NB4 (cell line): ENCODE measurements at regions not wholly inside any gene's neighbourhood (a gene's known extent, or its start where the extent isn't known, plus 50 kb on each side); places are given as distances from the start of the nearest gene placed in this dataset.

Source experiments
- DNase-seq: peaks from one replicate; pipeline ENCODE4 v3.0.0; 2010; ENCODE audit warnings: low read depth
- H3K4me3 ChIP-seq: one replicate; pipeline ENCODE4 v1.5.1; 2011; ENCODE audit warnings: mild to moderate bottlenecking, low read depth, low read length, moderate library complexity
- CTCF ChIP-seq: IDR thresholded peaks from one replicate; pipeline ENCODE4 v1.5.1; 2012; ENCODE audit warnings: low read depth, low read length
- MAX ChIP-seq: IDR thresholded peaks from 2 replicates; pipeline ENCODE4 v1.6.1; 2011; ENCODE audit warnings: low read depth, low read length
- MYC ChIP-seq: IDR thresholded peaks from 2 replicates; pipeline ENCODE4 v1.6.1; 2011; ENCODE audit warnings: low read depth, low read length
- POLR2A ChIP-seq: IDR thresholded peaks from 2 replicates; pipeline ENCODE4 v1.6.1; 2011; ENCODE audit warnings: mild to moderate bottlenecking; ENCODE audit not compliant: insufficient read length; ENCODE audit errors: extremely low read depth

- no peak overlapping the region for H3K4me3 ChIP-seq
- DNase-seq, result no peak
- TF ChIP-seq MYC (no peak), CTCF (peak; percentile 14)
Observed at GRCh38 chr1:195608883-195609282, 999.4 kb downstream of the KCNT2 start.

- DNase-seq, result no peak
- H3K4me3 ChIP-seq, result no peak overlapping the region
- no peak for TF ChIP-seq POLR2A
- TF ChIP-seq MAX, result no peak
- no peak for TF ChIP-seq MYC
- no peak for TF ChIP-seq CTCF
Observed at GRCh38 chr1:195606483-195606882, 1001.8 kb downstream of the KCNT2 start.

GRCh38 chr1:195604287-195604686, 1004.0 kb downstream of the KCNT2 start:
- DNase-seq, result no peak

GRCh38 chr1:195597891-195598290, 1010.3 kb downstream of the KCNT2 start:
- DNase-seq, result no peak
- TF ChIP-seq CTCF (no peak), MYC (no peak), POLR2A (no peak), MAX (no peak)
- no peak overlapping the region for H3K4me3 ChIP-seq

More at GRCh38 chr1:195604287-195604686, 1004.0 kb downstream of the KCNT2 start:
- no peak for TF ChIP-seq MAX
- H3K4me3 ChIP-seq, result no peak overlapping the region

- no peak overlapping the region for H3K4me3 ChIP-seq
- no peak for TF ChIP-seq POLR2A
- TF ChIP-seq MYC, result no peak
- no peak for TF ChIP-seq MAX
- TF ChIP-seq CTCF, result no peak
- no peak for DNase-seq
Observed at GRCh38 chr1:195594773-195595172, 1013.5 kb downstream of the KCNT2 start.

GRCh38 chr1:195594322-195594721, 1013.9 kb downstream of the KCNT2 start:
- no peak for TF ChIP-seq CTCF
- TF ChIP-seq MYC, result no peak
- no peak for TF ChIP-seq POLR2A
- no peak for TF ChIP-seq MAX
- DNase-seq, result no peak
- H3K4me3 ChIP-seq, result no peak overlapping the region
